Breast epithelium (tissue), 3 donors: ENCODE measurements at regions not wholly inside any gene's neighbourhood (a gene's known extent, or its start where the extent isn't known, plus 50 kb on each side); places are given as distances from the start of the nearest gene placed in this dataset.

ENCODE experiments used
- POLR2A ChIP-seq: fragments of 450-650 bp; IDR thresholded peaks from one replicate; pipeline ENCODE4 v1.6.1; 2016; ENCODE audit warnings: antibody characterized with exemption, mild to moderate bottlenecking, moderate library complexity
- TF ChIP-seq, protein P1 (sequence below), 3 donors: fragments of 450-650 bp; IDR thresholded peaks; one replicate each; pipeline ENCODE4 v1.5.1; 2016 to 2017; ENCODE audit warnings: antibody characterized with exemption in 3 of 3, mild to moderate bottlenecking in 3 of 3, moderate library complexity in 3 of 3

DNA sequence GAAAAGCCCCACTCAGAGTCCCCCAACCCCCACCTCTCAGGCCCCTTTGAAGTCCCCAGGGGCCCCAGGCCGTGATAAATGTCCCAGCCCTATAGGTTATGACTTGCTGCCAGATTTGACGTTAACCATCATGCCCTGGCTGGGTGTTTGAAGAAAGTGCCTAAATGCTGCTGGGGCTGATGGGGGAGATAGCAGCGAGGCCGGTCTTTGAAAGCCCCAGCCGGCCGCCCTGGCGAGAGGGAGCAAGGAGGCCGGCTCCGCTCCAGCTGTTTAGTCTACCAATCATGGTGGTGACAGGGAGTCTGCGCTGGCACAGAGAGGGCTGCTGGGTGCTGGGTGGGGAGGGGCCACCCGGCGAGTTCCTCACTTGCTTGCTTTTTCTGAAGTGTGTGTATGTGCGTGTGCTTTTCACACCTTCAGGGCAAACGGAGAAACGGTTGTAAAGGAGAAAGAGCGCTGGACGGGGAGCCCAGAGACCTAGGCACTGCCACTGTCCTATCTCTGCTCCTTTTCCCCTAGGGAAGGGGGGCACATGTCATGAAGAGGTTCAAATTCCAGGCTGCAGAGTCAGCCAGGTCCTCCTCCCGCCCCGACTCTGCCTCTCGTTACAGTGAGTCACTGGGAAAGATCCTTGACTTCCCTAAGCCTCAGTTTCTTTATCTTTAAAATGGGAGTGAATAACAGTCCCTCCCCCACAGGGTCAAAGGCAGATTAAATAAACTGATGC, 126.1 kb upstream of the HAND1 start:
- TF ChIP-seq, protein P1, sequence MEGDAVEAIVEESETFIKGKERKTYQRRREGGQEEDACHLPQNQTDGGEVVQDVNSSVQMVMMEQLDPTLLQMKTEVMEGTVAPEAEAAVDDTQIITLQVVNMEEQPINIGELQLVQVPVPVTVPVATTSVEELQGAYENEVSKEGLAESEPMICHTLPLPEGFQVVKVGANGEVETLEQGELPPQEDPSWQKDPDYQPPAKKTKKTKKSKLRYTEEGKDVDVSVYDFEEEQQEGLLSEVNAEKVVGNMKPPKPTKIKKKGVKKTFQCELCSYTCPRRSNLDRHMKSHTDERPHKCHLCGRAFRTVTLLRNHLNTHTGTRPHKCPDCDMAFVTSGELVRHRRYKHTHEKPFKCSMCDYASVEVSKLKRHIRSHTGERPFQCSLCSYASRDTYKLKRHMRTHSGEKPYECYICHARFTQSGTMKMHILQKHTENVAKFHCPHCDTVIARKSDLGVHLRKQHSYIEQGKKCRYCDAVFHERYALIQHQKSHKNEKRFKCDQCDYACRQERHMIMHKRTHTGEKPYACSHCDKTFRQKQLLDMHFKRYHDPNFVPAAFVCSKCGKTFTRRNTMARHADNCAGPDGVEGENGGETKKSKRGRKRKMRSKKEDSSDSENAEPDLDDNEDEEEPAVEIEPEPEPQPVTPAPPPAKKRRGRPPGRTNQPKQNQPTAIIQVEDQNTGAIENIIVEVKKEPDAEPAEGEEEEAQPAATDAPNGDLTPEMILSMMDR (IDR thresholded peaks at IDR 0.05): no peak
- TF ChIP-seq POLR2A: no peak
